ENCODE measurements at regions not wholly inside any gene's neighbourhood (a gene's known extent, or its start where the extent isn't known, plus 50 kb on each side); places are given as distances from the start of the nearest gene placed in this dataset.

GRCh38 chr12:25013061-25013460 lies 64.2 kb upstream of the BCAT1 start:
- TF ChIP-seq POLR2A (IDR thresholded peaks at IDR 0.05) (no peak), CTCF (IDR thresholded peaks at IDR 0.05) (no peak), EP300 (IDR thresholded peaks at IDR 0.05) (no peak)

All from tibial nerve (tissue), 4 donors.